AML-193 (cell line): ENCODE measurements at regions not wholly inside any gene's neighbourhood (a gene's known extent, or its start where the extent isn't known, plus 50 kb on each side); places are given as distances from the start of the nearest gene placed in this dataset.

Experiments used
- DNase-seq, 2 experiments: peaks; one replicate each; lab custom pipeline; 2025; lab: John Stamatoyannopoulos, UW

GRCh38 chr6:109315341-109316110 lies 66.7 kb downstream of the CD164 start:
- DNase-seq, result no peak

- DNase-seq, result no peak
These were observed 68.0 kb downstream of the CD164 start for GRCh38 chr6:109314313-109314712.

- no peak for DNase-seq
These were observed 69.1 kb downstream of the CD164 start for GRCh38 chr6:109313139-109313538.

GRCh38 chr6:109311471-109311870 lies 70.8 kb downstream of the CD164 start:
- no peak for DNase-seq

- no peak for DNase-seq
These were observed 72.3 kb downstream of the CD164 start for GRCh38 chr6:109309917-109310316.

GRCh38 chr6:109308018-109308492 lies 74.2 kb downstream of the CD164 start:
- DNase-seq, result peak; percentile 59 to 62

- DNase-seq, result no peak
These were observed 75.5 kb downstream of the CD164 start for GRCh38 chr6:109306733-109307132.

- DNase-seq, result no peak
These were observed 77.2 kb downstream of the CD164 start for GRCh38 chr6:109305028-109305427.

GRCh38 chr6:109304284-109305015 lies 77.8 kb downstream of the CD164 start:
- DNase-seq, result peak; percentile 14 to 27

GRCh38 chr6:109303640-109304283 lies 78.5 kb downstream of the CD164 start:
- DNase-seq, result no peak

- DNase-seq, result no peak
These were observed 79.1 kb downstream of the CD164 start for GRCh38 chr6:109303164-109303563.

GRCh38 chr6:109302176-109302575 lies 80.1 kb downstream of the CD164 start:
- DNase-seq, result no peak

- no peak for DNase-seq
These were observed 80.8 kb downstream of the CD164 start for GRCh38 chr6:109301418-109301817.

- DNase-seq, result no peak
These were observed 81.4 kb downstream of the CD164 start for GRCh38 chr6:109300874-109301273.

- DNase-seq, result peak; percentile 44 to 47
These were observed 82.3 kb downstream of the CD164 start for GRCh38 chr6:109299776-109300564.

GRCh38 chr6:109299265-109299607 lies 83.0 kb downstream of the CD164 start:
- no peak for DNase-seq

- no peak for DNase-seq
These were observed 83.5 kb downstream of the CD164 start for GRCh38 chr6:109298605-109299264.

GRCh38 chr6:109297406-109298110 lies 84.7 kb downstream of the CD164 start:
- DNase-seq, result no peak

GRCh38 chr6:109296971-109297372 lies 85.3 kb downstream of the CD164 start:
- DNase-seq, result no peak

- no peak for DNase-seq
These were observed 85.8 kb downstream of the CD164 start for GRCh38 chr6:109296452-109296851.

GRCh38 chr6:109295774-109296156 lies 86.5 kb downstream of the CD164 start:
- no peak for DNase-seq
